ENCODE measurements at regions not wholly inside any gene's neighbourhood (a gene's known extent, or its start where the extent isn't known, plus 50 kb on each side); places are given as distances from the start of the nearest gene placed in this dataset.

DNA sequence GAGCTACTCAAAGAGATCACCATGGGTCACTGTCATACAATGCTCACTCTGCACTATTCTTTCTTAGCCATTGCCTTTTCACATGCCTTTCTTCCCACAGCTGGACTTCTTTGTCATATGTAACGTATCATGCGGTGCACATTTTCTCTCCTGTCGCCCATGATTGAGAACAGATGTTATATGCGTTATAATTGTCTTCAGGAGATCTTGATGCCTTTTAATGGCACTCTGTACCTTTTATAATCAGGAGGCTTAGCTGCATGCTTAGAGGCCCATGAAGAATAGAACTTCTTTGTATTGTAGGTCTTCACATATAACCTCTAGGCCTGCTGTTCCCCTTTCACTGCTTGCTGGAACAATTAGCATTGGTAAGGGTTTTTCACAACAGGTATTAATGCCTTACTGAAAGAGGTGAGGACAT is 436.1 kb downstream of the CDH10 start:
- TF ChIP-seq GLIS3 (CRISPR knock-in tag; IDR thresholded peaks at IDR 0.05) (no peak), CSDC2 (CRISPR knock-in tag; IDR thresholded peaks at IDR 0.05) (no peak), ESRRG (CRISPR knock-in tag; IDR thresholded peaks at IDR 0.05) (no peak), TOX (CRISPR knock-in tag; IDR thresholded peaks at IDR 0.05; ENCODE audit: borderline replicate concordance) (no peak), OSR1 (CRISPR knock-in tag; IDR thresholded peaks at IDR 0.05) (no peak), RARB (CRISPR knock-in tag; IDR thresholded peaks at IDR 0.05) (no peak), ZC3H10 (CRISPR knock-in tag; IDR thresholded peaks at IDR 0.05) (no peak), PPARA (CRISPR knock-in tag; IDR thresholded peaks at IDR 0.05; ENCODE audit: borderline replicate concordance) (no peak), ZFP30 (CRISPR knock-in tag; IDR thresholded peaks at IDR 0.05) (no peak), ZNF70 (CRISPR knock-in tag; IDR thresholded peaks at IDR 0.05) (no peak), ZFP3 (CRISPR knock-in tag; IDR thresholded peaks at IDR 0.05) (no peak), TCF4 (CRISPR knock-in tag; IDR thresholded peaks at IDR 0.05; ENCODE audit: borderline replicate concordance) (no peak), ZNF8 (CRISPR knock-in tag; IDR thresholded peaks at IDR 0.05) (no peak), ZNF565 (CRISPR knock-in tag; conservative IDR thresholded peaks at IDR 0.05; ENCODE audit: low read depth) (no peak)
- TF ChIP-seq, protein P1, sequence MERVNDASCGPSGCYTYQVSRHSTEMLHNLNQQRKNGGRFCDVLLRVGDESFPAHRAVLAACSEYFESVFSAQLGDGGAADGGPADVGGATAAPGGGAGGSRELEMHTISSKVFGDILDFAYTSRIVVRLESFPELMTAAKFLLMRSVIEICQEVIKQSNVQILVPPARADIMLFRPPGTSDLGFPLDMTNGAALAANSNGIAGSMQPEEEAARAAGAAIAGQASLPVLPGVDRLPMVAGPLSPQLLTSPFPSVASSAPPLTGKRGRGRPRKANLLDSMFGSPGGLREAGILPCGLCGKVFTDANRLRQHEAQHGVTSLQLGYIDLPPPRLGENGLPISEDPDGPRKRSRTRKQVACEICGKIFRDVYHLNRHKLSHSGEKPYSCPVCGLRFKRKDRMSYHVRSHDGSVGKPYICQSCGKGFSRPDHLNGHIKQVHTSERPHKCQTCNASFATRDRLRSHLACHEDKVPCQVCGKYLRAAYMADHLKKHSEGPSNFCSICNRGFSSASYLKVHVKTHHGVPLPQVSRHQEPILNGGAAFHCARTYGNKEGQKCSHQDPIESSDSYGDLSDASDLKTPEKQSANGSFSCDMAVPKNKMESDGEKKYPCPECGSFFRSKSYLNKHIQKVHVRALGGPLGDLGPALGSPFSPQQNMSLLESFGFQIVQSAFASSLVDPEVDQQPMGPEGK (CRISPR knock-in tag; IDR thresholded peaks at IDR 0.05; ENCODE audit: borderline replicate concordance): no peak
- TF ChIP-seq, protein P2, sequence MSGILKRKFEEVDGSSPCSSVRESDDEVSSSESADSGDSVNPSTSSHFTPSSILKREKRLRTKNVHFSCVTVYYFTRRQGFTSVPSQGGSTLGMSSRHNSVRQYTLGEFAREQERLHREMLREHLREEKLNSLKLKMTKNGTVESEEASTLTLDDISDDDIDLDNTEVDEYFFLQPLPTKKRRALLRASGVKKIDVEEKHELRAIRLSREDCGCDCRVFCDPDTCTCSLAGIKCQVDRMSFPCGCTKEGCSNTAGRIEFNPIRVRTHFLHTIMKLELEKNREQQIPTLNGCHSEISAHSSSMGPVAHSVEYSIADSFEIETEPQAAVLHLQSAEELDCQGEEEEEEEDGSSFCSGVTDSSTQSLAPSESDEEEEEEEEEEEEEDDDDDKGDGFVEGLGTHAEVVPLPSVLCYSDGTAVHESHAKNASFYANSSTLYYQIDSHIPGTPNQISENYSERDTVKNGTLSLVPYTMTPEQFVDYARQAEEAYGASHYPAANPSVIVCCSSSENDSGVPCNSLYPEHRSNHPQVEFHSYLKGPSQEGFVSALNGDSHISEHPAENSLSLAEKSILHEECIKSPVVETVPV (CRISPR knock-in tag; IDR thresholded peaks at IDR 0.05): no peak

DNA sequence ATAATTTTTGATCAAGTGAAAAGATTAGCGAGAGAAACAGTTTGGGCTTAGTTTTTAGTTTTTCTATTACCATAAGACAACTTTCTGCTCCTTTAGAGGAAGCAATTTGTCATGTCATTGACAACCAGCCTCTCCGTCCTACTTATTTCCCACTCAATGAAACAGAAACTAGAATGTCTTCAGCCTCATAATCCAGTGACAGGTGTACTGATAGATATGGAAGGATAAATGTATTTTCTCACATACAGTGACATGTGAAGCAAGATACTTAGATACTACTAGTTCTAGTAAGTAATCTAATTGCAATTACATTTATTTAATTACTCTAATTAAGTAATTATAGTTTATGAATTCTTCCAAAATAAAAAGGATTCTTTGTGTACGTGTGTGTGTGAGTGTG is 429.7 kb downstream of the CDH10 start:
- TF ChIP-seq ZNF565 (CRISPR knock-in tag; conservative IDR thresholded peaks at IDR 0.05; ENCODE audit: low read depth): no peak
- no peak for ATAC-seq

More for the DNA sequence above, 436.1 kb downstream of the CDH10 start:
- ATAC-seq: no peak

DNA sequence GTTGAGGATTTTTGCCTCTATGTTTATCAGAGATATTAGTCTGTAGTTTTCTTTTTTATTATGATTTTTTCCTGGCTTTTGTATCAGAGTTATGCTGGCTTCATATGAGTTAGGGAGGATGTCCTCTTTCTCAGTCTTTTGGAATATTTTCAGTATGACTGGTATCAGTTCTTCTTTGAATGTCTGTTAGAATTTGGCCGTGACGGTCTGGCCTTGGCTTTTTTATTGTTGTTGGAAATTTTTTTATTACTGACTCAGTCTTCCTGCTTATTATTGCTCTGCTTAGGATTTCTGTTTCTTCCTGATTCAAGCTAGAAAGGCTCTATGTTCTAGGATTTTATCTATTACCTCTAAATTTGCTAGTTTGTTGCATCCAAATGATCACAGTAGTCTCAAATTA is 421.9 kb downstream of the CDH10 start:
- ATAC-seq: no peak
- TF ChIP-seq, protein P3, sequence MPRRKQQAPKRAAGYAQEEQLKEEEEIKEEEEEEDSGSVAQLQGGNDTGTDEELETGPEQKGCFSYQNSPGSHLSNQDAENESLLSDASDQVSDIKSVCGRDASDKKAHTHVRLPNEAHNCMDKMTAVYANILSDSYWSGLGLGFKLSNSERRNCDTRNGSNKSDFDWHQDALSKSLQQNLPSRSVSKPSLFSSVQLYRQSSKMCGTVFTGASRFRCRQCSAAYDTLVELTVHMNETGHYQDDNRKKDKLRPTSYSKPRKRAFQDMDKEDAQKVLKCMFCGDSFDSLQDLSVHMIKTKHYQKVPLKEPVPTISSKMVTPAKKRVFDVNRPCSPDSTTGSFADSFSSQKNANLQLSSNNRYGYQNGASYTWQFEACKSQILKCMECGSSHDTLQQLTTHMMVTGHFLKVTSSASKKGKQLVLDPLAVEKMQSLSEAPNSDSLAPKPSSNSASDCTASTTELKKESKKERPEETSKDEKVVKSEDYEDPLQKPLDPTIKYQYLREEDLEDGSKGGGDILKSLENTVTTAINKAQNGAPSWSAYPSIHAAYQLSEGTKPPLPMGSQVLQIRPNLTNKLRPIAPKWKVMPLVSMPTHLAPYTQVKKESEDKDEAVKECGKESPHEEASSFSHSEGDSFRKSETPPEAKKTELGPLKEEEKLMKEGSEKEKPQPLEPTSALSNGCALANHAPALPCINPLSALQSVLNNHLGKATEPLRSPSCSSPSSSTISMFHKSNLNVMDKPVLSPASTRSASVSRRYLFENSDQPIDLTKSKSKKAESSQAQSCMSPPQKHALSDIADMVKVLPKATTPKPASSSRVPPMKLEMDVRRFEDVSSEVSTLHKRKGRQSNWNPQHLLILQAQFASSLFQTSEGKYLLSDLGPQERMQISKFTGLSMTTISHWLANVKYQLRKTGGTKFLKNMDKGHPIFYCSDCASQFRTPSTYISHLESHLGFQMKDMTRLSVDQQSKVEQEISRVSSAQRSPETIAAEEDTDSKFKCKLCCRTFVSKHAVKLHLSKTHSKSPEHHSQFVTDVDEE (CRISPR knock-in tag; IDR thresholded peaks at IDR 0.05): no peak
- no peak for TF ChIP-seq ZNF70 (CRISPR knock-in tag; IDR thresholded peaks at IDR 0.05)
- TF ChIP-seq GLIS3 (CRISPR knock-in tag; IDR thresholded peaks at IDR 0.05): no peak
- no peak for TF ChIP-seq ZNF8 (CRISPR knock-in tag; IDR thresholded peaks at IDR 0.05)
- TF ChIP-seq TOX (CRISPR knock-in tag; IDR thresholded peaks at IDR 0.05; ENCODE audit: borderline replicate concordance): no peak
- TF ChIP-seq SNAI2 (CRISPR knock-in tag; IDR thresholded peaks at IDR 0.05): no peak
- TF ChIP-seq, protein P2 (CRISPR knock-in tag; IDR thresholded peaks at IDR 0.05): no peak
- TF ChIP-seq ZFP3 (CRISPR knock-in tag; IDR thresholded peaks at IDR 0.05): no peak
- TF ChIP-seq ARNTL (CRISPR knock-in tag; IDR thresholded peaks at IDR 0.05; ENCODE audit: borderline replicate concordance, low read depth): no peak
- no peak for TF ChIP-seq ISL1 (CRISPR knock-in tag; IDR thresholded peaks at IDR 0.05)
- no peak for TF ChIP-seq PPARA (CRISPR knock-in tag; IDR thresholded peaks at IDR 0.05; ENCODE audit: borderline replicate concordance)
- TF ChIP-seq ZC3H10 (CRISPR knock-in tag; IDR thresholded peaks at IDR 0.05): no peak
- TF ChIP-seq CSDC2 (CRISPR knock-in tag; IDR thresholded peaks at IDR 0.05): no peak
- no peak for TF ChIP-seq ESRRG (CRISPR knock-in tag; IDR thresholded peaks at IDR 0.05)
- TF ChIP-seq, protein P4, sequence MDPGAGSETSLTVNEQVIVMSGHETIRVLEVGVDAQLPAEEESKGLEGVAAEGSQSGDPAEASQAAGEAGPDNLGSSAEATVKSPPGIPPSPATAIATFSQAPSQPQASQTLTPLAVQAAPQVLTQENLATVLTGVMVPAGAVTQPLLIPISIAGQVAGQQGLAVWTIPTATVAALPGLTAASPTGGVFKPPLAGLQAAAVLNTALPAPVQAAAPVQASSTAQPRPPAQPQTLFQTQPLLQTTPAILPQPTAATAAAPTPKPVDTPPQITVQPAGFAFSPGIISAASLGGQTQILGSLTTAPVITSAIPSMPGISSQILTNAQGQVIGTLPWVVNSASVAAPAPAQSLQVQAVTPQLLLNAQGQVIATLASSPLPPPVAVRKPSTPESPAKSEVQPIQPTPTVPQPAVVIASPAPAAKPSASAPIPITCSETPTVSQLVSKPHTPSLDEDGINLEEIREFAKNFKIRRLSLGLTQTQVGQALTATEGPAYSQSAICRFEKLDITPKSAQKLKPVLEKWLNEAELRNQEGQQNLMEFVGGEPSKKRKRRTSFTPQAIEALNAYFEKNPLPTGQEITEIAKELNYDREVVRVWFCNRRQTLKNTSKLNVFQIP (CRISPR knock-in tag; IDR thresholded peaks at IDR 0.05; ENCODE audit: borderline replicate concordance, low read depth): no peak
- TF ChIP-seq, protein P1 (CRISPR knock-in tag; IDR thresholded peaks at IDR 0.05; ENCODE audit: borderline replicate concordance): no peak
- TF ChIP-seq BACH2 (CRISPR knock-in tag; IDR thresholded peaks at IDR 0.05; ENCODE audit: borderline replicate concordance): no peak

Data from SK-N-SH treated with all-trans-retinoic acid at 6 μM for 48 hours (cell line).